HG03558 (cell line): ENCODE measurements at regions not wholly inside any gene's neighbourhood (a gene's known extent, or its start where the extent isn't known, plus 50 kb on each side); places are given as distances from the start of the nearest gene placed in this dataset.

Source experiments
- ATAC-seq: cut with Tn5 transposase; IDR thresholded peaks from one replicate; pipeline ENCODE4 v1.9.1; 2021; ENCODE audit warnings: moderate number of reproducible peaks; ENCODE audit not compliant: unreplicated experiment; ENCODE audit errors: extremely low read depth

DNA sequence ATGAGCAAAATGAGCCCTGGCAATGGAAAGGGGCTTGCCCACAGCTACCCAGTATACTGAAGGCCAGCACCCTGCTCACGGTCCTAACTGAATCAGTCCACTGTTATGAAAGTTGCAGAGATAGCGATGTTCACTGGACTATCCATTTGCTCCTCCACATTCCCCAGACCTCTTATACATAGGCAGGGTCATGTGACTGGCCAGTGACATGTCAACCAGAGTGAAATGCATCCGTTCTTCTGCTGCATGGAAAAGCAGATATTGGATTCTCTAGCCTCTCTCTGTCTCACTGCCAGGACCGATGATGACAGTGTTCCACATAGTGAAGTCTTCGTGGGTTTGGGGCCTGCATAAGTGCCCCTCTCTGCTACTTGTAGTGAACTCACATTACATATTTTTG lies 503.4 kb downstream of the RPS24 start:
- no peak for ATAC-seq

DNA sequence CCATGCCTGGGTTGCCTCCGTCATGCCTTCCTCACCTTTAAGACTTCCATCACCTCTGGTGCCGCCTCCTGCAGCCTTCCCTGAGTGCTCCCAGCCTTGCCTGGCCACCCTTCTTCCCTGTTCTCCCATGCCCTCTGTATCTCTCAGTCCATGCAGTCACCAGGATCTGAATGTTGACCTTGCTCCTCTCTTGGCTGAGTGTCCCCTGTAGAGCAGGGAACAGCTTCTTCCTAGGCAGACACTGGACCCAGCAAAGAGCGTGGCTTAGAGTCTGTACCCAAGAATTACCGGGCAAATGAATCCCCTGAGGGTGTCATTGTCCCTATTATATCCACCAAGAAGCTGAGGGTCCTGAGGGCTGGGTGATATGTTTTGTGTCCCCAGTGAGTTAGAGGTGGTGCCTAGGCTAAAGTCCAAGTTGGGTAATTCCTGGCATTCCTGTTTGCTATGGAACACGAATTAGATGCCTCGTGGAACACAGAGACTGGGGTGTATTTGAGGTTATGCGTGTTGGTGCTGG lies 505.6 kb downstream of the RPS24 start:
- ATAC-seq, result no peak

DNA sequence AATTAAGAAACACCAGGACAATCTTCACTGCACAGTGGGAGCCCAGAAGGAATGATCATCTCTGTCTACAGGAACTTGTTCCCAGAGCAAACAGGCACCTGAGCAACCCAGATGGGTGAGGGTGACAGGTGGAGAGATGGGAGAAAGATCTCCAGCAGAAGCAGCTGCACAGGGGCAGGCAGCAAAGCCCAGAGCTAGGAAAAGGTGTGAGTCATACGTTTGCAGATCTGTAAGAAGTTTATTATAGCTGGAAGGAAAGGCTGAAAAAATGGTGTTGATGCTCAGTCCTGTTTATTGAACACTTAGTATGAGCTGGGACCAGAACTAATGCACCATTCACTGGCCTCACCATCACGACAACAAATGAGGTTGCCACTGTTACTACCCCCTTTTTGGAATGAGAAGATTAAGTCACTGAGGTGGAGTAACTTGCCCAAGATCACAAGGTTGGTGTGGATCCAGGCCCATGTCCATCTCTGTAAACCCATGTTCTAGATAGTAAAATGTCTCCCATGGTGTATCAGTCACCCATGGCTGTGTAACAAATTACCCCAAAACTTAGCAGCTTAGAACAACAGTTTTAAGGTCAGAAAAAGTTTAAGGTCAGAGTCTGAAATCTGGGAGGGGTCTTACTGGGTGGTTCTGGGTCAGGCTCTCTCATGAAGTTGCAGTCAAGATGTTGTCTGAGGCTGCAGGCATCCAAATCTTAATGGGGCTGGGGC lies 506.9 kb downstream of the RPS24 start:
- ATAC-seq, result no peak

DNA sequence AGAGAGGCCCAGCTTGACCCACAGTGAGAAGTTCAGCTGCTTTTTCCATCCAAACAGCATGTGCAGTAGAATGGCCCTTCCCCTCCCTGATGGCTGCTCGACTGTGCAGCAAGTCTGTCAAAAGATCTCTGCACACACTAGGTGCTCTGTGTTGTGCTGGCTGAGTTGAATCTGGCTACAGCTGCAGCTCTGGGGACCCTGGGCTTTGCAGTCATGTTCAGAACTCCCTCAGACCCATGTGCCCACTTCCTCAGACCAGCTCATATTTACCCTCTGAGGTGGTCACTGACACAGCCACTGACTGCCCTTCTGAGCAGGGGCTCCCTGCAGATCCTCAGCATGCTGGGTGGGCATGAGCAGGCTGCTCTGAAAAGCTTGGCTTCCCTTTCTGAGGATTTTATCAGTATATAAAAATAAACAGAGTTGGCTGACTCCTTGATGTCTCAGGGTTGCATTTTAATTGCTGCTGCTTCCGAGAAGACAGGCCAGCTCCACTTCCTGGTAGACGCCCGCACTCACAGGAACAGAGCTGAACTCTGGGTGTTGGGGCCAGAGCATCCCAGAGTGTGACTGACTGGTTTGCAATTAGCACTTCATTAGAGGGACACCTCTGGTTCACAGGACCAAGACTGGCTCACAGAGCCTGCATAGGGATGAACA lies 507.9 kb downstream of the RPS24 start:
- ATAC-seq, result no peak

DNA sequence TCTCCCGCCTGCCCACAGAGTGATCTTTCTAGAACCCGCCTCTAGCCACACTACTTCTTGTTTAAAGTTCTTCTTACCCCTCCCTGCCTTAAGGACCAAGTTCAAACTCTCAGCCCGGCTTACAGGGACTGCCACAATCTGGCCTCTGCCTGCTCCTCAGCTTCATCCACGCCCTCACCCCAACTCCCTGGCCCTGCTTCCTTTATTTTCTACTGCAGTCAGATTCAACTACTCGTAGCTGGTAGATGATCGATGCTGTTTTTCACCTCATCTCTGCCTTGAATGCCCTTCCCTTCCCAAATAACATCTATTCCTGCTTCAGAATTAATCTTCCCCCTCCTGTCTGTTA lies 508.5 kb downstream of the RPS24 start:
- no peak for ATAC-seq

DNA sequence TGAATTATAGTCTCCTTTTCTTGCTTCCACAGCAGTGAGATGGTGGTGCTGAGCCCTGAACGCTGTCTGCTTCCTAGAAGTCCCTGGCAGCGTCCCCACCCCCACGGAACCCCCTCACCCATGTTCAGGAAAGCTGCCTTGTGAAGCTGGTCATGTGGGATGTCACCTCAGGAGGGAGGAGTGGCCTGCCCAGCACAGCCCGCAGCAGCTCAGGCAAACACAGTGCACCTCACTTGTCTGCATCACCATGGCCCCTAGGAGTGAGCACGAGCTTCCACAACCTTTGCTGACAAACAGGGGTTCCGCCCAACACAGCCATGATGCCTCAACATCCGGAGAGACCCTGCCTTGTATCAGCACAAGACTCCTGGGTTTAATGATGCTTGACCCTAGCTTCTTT lies 508.9 kb downstream of the RPS24 start:
- ATAC-seq, result no peak

DNA sequence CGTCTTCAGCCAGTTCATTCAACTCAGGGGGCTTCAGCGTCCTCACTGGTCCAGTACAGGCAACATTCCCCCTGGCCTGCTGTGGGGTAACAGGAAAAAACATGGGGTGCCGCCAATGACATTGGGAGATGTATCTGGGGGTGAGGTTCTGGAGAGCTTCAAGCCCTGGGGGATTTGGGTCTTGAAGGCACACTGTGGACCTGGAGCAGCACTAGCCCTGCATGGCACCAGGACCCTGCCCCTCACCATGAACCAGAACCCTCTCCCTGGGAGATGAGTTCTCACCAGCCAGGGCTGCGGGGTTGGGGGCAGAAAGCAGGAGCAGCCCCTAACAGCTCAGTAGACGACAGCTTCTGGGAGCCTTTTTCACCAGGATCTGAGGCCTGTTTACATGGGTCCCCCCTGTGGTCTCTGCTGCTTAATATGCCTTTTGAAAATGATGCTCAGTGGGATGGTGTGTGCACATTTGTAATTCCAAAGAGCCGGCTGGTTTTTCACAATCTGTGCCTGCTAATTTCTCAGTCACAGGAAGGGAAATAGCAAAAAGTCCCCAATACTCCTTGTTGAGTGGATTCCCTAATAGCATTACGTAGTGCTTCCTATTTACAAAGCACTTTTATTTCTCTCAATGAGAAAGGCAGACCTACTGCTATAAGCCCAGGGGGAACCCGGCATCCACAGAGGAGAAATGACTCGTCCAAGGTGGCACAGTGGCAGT lies 509.5 kb downstream of the RPS24 start:
- ATAC-seq, result no peak

DNA sequence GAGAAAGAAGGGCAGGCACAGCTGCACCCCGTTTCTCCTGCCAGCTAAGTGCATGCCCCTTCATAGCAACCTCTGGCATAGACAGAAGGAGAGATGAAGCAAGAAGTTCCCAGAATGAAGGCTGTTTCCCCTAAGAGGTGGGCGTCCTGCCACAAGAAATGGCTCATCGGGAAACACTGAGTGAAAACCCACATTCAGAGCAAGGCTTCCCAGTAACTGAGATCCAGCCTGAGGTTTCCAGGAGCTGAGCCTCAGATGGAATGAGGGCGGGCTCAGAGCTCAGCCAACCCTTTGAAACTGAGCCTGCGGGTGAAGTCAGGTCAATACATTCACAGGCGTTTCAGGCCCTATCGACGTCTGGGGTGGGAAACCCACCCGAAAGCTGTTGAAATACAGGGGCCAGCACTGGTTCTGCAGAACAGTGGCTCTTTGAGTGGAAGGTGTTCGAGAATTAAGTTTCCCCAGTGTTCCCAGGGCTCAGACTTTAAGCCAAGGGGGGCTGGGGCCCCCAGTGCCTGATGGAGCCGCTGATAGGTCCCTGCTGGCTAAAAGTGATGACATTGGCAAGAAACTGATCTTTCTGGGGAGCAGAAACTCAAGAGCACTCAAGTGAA lies 510.2 kb downstream of the RPS24 start:
- no peak for ATAC-seq

DNA sequence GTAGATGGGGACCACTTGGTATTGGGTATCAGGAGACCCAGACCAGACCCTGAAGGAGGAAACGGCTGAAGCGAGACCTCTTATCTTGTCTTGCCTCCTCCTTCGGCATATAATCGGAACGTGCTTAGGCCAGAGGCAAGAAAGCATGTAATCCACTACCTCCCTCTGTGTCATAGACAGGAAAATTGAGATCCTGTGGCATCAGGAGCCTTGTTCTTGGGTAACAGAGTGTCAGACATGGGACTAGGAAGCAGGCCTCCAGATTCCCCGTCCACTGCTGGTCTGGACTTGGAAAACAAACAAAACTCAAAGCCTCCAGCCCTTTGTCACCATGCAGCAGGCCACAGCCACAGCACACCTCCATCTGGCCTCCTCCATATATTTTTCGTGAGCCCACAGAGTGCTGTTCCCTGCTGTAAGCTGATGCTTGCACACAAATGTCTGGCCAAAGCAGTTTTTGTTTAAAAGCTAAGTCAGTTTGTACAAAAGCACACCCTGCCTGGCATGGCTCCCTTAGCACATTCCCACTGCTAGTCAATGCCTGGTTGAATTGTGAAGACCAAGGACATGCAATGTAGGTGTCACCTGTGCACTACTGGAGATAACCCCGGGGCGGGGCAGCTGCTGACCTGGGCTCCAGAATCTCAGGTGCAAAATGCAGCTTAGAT lies 510.9 kb downstream of the RPS24 start:
- no peak for ATAC-seq

DNA sequence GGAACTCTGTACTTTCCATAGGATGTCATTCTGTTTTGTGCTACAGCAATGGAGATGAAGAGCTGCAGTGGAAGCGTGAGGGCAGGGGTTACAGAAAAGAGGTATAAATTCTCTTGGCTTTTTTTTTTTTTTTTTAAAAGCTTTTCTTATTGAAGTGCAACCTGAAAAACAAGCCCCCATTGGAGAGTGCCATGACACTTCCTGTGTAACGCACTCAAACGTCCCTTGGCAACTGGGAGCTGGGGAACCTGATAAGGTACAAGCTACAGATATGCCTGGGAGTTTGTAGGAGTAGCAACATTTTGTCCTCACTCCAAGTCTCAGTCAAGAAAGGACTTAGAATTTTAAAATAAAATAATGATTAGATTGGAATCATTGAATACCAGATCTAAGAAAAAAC lies 512.1 kb downstream of the RPS24 start:
- ATAC-seq, result no peak

DNA sequence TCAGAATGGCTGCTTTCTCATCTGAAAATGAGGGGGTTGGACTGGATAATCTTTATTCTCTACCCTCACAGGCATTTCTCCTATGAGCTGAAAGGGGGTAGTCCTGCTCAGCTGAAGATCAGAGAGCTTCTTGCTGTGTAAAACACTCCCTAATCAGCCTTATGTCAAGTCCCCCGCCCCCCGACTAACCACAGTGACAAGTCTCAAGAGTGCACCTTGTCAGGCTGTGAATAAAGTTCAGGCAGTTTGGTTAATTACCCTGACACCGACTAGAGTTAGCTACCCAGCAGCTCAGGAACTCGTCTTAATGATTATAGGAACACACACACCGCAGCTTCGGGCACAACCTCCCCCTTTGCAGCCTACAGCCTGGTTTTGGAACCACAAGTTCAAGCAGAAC lies 513.7 kb downstream of the RPS24 start:
- no peak for ATAC-seq

DNA sequence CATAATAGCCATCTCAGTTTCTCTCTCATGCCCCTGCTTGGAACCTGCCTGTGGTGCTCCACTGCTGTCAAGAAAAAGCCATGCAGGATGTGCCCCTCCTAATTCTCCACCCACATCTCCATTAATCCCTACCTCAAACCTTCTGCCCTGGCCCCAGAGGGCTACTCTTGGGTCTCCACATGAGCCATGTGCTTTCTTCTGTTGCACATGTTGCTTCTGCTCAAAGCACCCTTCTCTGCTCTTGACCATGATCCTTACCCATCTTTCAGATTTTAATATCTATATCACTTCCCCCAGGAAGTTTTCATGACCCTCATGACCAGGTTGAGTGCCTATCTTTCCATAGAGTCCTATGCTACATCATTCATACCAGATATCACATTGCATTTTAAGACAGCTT lies 514.2 kb downstream of the RPS24 start:
- ATAC-seq, result no peak

DNA sequence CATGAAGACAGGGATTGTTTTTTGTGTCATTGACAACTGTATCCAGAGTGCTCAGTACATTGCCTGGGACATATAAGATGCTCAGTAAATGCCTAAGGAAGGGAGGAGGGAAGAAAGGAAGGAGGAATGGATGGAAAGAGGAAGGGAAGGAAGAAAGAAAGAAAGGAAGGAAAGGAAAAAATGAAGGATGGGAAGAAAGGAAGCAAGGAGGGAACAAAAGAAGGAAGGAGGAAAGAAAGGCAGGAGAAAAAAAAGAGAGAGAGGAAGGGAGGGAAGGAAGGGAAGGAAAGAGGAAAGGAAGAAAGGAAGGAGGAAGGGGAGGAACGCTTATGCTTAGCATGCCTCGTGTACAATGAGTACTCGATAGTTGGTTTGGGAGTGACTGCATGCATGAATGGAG lies 514.7 kb downstream of the RPS24 start:
- no peak for ATAC-seq

DNA sequence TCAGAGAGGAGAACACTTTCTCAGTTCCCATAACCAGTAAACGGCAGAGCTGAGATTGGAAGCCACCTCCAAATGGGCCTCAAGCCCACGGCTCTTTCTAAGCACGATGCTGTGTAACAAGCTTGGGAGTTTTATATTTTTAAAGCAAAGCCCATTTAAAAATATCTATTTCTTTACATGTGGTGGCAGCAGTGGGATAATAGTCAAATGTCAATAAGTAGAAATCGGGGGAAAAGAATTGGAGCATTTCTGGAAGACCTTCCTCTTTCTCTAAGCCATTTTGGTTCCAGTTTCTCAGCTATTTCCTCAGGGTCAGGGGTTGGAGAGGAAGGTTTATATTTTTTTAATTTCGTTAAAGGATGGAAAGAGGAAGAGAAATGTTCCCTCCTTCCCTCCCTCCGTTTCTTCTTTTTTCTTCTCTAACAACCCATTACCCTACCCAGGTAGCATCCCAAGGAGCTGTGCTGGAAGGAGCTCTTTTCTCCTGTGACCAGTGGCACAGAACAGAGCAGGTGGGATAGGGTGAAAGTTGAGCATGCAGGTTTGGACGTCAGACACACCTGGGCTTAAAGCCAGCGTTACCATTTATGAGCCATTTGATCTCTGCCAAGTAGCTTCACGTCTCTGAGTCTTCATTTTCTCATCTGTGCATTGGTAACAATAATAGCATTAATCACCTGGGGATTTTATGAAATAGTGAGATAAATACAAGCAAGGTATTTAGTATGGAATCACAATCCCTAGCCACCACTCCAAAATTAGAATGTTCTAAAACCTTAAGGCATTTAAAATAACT lies 515.7 kb downstream of the RPS24 start:
- no peak for ATAC-seq

DNA sequence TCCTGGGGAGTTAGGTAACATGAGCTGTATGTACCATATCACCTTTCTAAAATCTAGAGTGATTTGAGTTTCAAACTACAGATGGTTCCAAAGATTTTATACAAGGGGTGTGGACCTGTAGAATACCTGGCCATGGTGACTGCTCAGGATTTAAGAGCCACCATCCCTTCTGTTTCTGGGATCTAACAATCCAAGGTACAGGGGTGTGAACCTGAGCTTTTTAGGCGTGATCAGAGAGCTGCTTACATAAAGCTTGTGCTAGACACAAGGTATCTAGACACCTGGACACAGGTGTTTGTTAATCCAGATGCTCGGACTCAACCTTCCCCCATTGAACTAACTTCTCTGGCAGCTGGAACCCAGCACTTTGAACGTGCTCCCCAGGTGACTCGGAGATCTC lies 516.4 kb downstream of the RPS24 start:
- ATAC-seq, result no peak

DNA sequence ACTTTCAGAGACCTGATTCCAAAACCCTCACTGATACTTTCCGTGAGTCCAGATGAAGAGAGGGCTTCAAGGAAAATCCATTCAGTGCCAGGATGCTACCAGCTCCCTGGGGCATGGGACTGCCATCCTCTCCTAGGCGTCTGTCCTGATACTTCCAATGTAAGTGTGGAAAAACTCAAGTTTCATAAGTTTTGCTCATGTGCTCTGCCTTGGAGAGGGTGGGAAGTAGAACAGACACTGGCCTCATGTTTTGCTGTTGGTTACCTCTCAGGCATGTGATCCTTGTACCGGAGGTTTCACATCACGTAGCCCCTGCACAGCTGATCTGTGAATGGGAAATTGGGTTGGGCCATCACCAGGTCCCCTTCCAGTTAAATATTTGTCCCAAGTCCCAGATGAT lies 517.1 kb downstream of the RPS24 start:
- ATAC-seq, result no peak

DNA sequence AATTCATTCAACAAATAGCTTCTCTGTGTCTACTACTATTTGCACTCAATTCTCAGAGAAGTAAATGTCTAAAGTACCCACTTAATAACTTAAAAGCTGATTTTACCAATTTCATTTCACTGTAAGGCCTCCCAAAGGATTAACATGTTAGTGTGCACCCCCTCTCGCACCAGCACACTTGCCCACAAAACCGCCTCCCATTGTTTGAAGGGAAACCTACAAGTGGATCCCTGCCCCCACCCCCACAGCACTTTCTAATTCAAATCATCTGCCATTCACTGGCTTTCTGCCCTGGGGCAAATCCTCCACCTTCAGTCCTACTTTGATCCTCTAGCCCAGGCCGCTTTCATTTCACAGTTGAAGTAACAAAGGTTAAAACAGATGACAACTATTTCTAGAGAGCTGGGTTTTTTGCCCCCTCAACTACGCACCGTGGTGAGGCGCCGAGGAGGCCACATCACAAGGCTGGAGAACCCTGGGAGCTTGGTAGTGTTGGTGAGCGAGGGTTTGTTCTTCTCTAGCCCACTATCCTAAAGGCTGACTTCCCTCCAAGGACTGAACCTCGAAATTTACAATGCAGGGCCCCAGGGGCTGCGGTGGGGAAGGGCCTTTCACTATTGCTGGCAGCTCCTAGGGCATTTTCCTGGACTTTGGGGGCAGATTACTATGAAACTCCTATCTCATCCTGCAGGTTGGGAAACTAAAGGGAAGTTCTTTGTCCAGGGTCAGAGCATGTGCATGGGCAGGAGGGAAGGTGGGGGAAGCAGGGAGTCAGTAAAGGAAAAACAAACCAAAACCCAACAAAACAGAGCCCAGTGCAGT lies 517.4 kb upstream of the ZMIZ1 start:
- ATAC-seq, result no peak

DNA sequence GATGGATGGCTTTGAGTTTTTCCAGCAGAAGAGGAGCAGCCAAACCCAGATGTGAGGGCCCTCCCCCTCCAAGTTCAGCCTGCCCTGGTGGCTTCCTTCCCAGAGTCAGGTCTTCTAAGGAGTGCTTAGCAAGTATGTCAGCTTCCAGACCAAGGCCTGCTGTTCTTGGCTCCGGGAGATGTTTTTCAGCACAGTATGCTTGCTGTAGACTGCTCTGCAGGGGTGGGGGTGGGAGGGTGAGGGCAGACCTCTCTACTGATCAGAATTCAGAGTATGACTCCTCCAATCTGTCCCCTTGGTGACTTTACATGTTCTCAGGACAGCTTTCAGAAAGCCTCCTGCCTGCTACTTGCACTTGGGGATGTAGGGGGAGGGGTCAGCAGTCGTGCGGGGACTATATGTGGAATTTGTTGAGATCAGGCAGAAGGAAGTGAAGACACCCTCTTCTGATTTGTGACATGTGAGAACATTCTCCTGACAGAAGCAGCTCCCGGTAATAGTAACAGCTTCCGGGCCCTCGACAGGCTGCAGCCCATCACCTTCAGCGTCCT lies 516.4 kb upstream of the ZMIZ1 start:
- no peak for ATAC-seq

DNA sequence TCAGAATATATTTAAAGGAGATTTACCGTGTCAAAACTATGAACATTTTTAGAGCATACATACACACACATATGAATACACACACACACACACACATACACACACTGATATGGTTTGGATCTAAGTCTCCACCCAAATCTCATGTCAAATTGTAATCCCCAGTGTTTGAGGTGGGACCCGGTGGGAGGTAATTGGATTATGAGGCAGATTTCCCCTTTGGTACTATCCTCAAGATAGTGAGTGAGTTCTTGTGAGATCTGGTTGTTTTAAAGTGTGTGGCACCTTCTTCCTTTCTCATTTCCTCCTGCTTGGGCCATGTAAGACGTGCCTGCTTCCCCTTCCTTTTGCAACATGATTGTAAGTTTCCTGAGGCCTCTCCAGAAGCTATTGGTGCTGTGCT lies 515.0 kb upstream of the ZMIZ1 start:
- ATAC-seq, result no peak
